Heart left ventricle (tissue), 16 donors: ENCODE measurements at regions not wholly inside any gene's neighbourhood (a gene's known extent, or its start where the extent isn't known, plus 50 kb on each side); places are given as distances from the start of the nearest gene placed in this dataset.

Experiments
- ATAC-seq, 4 donors: fragments of 200-7000 bp; cut with Tn5 transposase; one replicate each; pipeline ENCODE4 v1.9.1; 2020 to 2022; ENCODE audit warnings: moderate library complexity in 4 of 4, mild to moderate bottlenecking in 3 of 4, moderate number of reproducible peaks in 1 of 4
- DNase-seq, 5 donors: peaks; one replicate each; pipeline ENCODE4 v3.0.0-alpha.2; 2020
- H3K27ac ChIP-seq, 12 donors: fragments of 200-600 bp; sonication (generic) in 4 of 12; one replicate each; pipeline versions ENCODE4 v1.5.0 to v1.8.0; 2016 to 2022; ENCODE audit warnings: mild to moderate bottlenecking in 2 of 12
- H3K27me3 ChIP-seq, 9 donors: fragments of 200-600 bp; sonication (generic) in 2 of 9; one replicate each; pipeline versions ENCODE4 v1.5.1 to v1.8.0; 2016 to 2022; ENCODE audit warnings: mild to moderate bottlenecking in 3 of 9
- H3K36me3 ChIP-seq, 9 donors: fragments of 200-600 bp; sonication (generic) in 2 of 9; one replicate each; pipeline versions ENCODE4 v1.5.0 to v1.8.0; 2018 to 2022; ENCODE audit warnings: mild to moderate bottlenecking in 2 of 9
- H3K4me1 ChIP-seq, 12 donors: fragments of 200-600 bp; sonication (generic) in 4 of 12; one replicate each; pipeline versions ENCODE4 v1.5.0 to v1.8.0; 2016 to 2022; ENCODE audit warnings: mild to moderate bottlenecking in 3 of 12
- H3K4me3 ChIP-seq, 12 donors: fragments of 200-600 bp; sonication (generic) in 4 of 12; one replicate each; pipeline versions ENCODE4 v1.5.0 to v1.8.0; 2017 to 2022; ENCODE audit warnings: mild to moderate bottlenecking in 9 of 12, moderate library complexity in 4 of 12
- H3K9me3 ChIP-seq, 12 donors: fragments of 200-600 bp; sonication (generic) in 4 of 12; one replicate each; pipeline versions ENCODE4 v1.5.0 to v1.8.0; 2016 to 2022; ENCODE audit warnings: mild to moderate bottlenecking in 1 of 12
- CTCF ChIP-seq, 12 donors: fragments of 200-600 bp; sonication (generic) in 4 of 12; IDR thresholded peaks; one replicate each; pipeline versions ENCODE4 v1.5.0 to v1.8.0; 2018 to 2022; ENCODE audit warnings: antibody characterized with exemption in 12 of 12, mild to moderate bottlenecking in 5 of 12
- POLR2A ChIP-seq, 2 donors: fragments of 450-650 bp; IDR thresholded peaks; one replicate each; pipeline ENCODE4 v1.6.1; 2017; ENCODE audit warnings: antibody characterized with exemption in 2 of 2, mild to moderate bottlenecking in 2 of 2, moderate library complexity in 2 of 2
- WGBS, 4 donors: extraction: QIAGEN DNeasy Blood & Tissue Kit in 2 of 4; methylation state at CpG; one replicate each; pipeline versions ENCODE4 v1.1.5 to v1.1.7; 2013 to 2018; 5-methylcytosine and 5-hydroxymethylcytosine counted together
- intact Hi-C, 10 donors: fragments of 100-400 bp; cut with DNase I; formaldehyde crosslinking; loops; one replicate each; pipeline versions ENCODE4 v1.11.1 to v1.14.2; 2022
- donor health status: ischemic (EF 13 %, LVEDD 7.1; RV severe dilation, severe dysfunction).
- donor health status: healthy with polysubstance abuse.
- donor health status: DM: no; HTN: yes; CAD: no.
- donor health status: DM: no; HTN: no; CAD: no.
- donor health status: ischemic (EF 25% LVEDD 6.9; RV normal size, moderate dysfunction).
- donor health status: ischemic (EF 25% LVEDD 5.7; RV mildly dilated, moderate dysfunction).
- donor health status: healthy.
- donor health status: DM: yes; HTN: yes; CAD: no.
- donor health status: ischemic (EF 35%, LVEDD 5.7; RV mildly dilated, moderate dysfunction).
- donor health status: nonischemic (EF 11% LVEDD 7.7; RV severe dilation, severe dysfunction).
- donor health status: DM: yes; HTN: yes; CAD: no.
- donor health status: PGD.
- donor health status: ischemic (EF 29% LVEDD 5.4; RV normal size, mild dysfunction).
- donor health status: nonischemic (EF 23%, LVEDD 6.1; RV moderate dilation, normal function).

- ATAC-seq: peak; percentile 31 to 93 (median 74)
- TF ChIP-seq CTCF (IDR thresholded peaks at IDR 0.05): no peak
- no peak for TF ChIP-seq POLR2A (IDR thresholded peaks at IDR 0.05)
- Histone ChIP-seq H3K36me3 (no peaks in the 10 kb centered on the region), H3K27ac (peak overlapping the region in 10 of 12 donors; percentile 1 to 86 (median 62)), H3K4me3 (no peak overlapping the region), H3K27me3 (no peaks in the 10 kb centered on the region), H3K4me1 (peaks cover 0 to 22% (median 9%) of the 10 kb centered on the region in 12 donors), H3K9me3 (no peaks in the 10 kb centered on the region)
- intact Hi-C loops: no loop called here
- DNase-seq: peak in 3 of 5 donors; percentile 25 to 44 (median 38)
- WGBS, 4 donors: 27 to 47% (median 41%) methylated on average over 1 of the region's 1 CpG
Observed at GRCh38 chr4:138562544-138562991, 320.4 kb upstream of the SLC7A11 start.

GRCh38 chr4:138561906-138562305 is 319.8 kb upstream of the SLC7A11 start:
- intact Hi-C loops: no loop called here
- TF ChIP-seq CTCF (IDR thresholded peaks at IDR 0.05) (no peak), POLR2A (IDR thresholded peaks at IDR 0.05) (no peak)
- Histone ChIP-seq H3K4me3 (no peak overlapping the region), H3K4me1 (peaks cover 0 to 20% (median 9%) of the 10 kb centered on the region in 12 donors), H3K36me3 (no peaks in the 10 kb centered on the region), H3K9me3 (no peaks in the 10 kb centered on the region), H3K27me3 (no peaks in the 10 kb centered on the region), H3K27ac (peak overlapping the region in 8 of 12 donors; percentile 1 to 86 (median 61))
- DNase-seq: peak in 4 of 5 donors; percentile 23 to 77 (median 37)
- 67 to 79% (median 73%) methylated on average over 6 to 18 of the region's 18 CpGs for WGBS, 4 donors
- ATAC-seq: peak in 1 of 4 donors; percentile 30

- no peak for ATAC-seq
- WGBS, 4 donors: 93 to 96% (median 94%) methylated on average over 40 of the region's 40 CpGs
- no peak for DNase-seq
- H3K4me1 ChIP-seq: peaks cover 0 to 20% (median 9%) of the 10 kb centered on the region in 12 donors
- intact Hi-C loops: no loop called here
- H3K27ac ChIP-seq: no peak overlapping the region
- no peak for TF ChIP-seq CTCF (IDR thresholded peaks at IDR 0.05)
- TF ChIP-seq POLR2A (IDR thresholded peaks at IDR 0.05): no peak
- H3K36me3 ChIP-seq: no peaks in the 10 kb centered on the region
- no peaks in the 10 kb centered on the region for H3K27me3 ChIP-seq
- no peak overlapping the region for H3K4me3 ChIP-seq
- H3K9me3 ChIP-seq: no peaks in the 10 kb centered on the region
Observed at GRCh38 chr4:138561276-138561880, 319.2 kb upstream of the SLC7A11 start.

GRCh38 chr4:138560448-138560847 is 318.3 kb upstream of the SLC7A11 start:
- H3K27me3 ChIP-seq: no peaks in the 10 kb centered on the region
- no peak overlapping the region for H3K4me3 ChIP-seq
- no peak for DNase-seq
- H3K27ac ChIP-seq: no peak overlapping the region
- no peak for ATAC-seq
- intact Hi-C loops: no loop called here
- peaks cover 0 to 20% (median 9%) of the 10 kb centered on the region in 12 donors for H3K4me1 ChIP-seq
- WGBS, 4 donors: 86 to 93% (median 90%) methylated on average over 13 to 21 of the region's 21 CpGs
- no peaks in the 10 kb centered on the region for H3K36me3 ChIP-seq
- H3K9me3 ChIP-seq: no peaks in the 10 kb centered on the region
- TF ChIP-seq POLR2A (IDR thresholded peaks at IDR 0.05) (no peak), CTCF (IDR thresholded peaks at IDR 0.05) (no peak)
